ENCODE measurements at regions not wholly inside any gene's neighbourhood (a gene's known extent, or its start where the extent isn't known, plus 50 kb on each side); places are given as distances from the start of the nearest gene placed in this dataset.

- Mint-ChIP-seq H3K9me3 (no peaks in the 10 kb centered on the region), H3K27ac (no peak overlapping the region), H3K27me3 (no peaks in the 10 kb centered on the region), H3K4me1 (no peaks in the 10 kb centered on the region), H3K36me3 (peaks cover 13% of the 10 kb centered on the region), H3K4me3 (no peak overlapping the region)
Measured at GRCh38 chr6:154885214-154885613, 109.9 kb upstream of the TIAM2 start.

DNA sequence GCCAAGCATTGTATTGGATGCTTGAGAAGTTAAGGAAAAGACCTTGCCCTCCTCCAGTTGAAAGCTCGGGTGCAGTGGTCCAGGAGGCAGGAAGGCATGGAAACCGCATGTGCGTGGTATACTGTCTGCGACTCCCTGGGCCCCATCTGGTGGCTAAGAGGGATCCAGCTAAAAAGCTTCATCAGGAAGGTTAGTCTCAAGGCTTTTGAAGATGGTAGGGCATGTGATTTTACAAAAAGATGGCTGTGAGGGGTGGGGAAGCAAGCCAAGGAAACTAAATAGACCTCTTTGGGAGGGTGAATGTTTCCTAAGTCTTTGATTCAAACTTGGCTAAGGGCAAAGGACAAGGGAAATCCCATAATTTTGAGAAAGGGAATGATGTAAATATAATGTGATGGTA lies 109.1 kb upstream of the TIAM2 start:
- Mint-ChIP-seq H3K27ac (no peak overlapping the region), H3K4me3 (no peak overlapping the region), H3K36me3 (peaks cover 13% of the 10 kb centered on the region), H3K9me3 (no peaks in the 10 kb centered on the region), H3K27me3 (no peaks in the 10 kb centered on the region), H3K4me1 (peaks cover 3% of the 10 kb centered on the region)

- Mint-ChIP-seq H3K27me3 (no peaks in the 10 kb centered on the region), H3K9me3 (no peaks in the 10 kb centered on the region), H3K4me1 (peaks cover 3% of the 10 kb centered on the region), H3K4me3 (no peak overlapping the region), H3K36me3 (peaks cover 13% of the 10 kb centered on the region), H3K27ac (no peak overlapping the region)
Measured at GRCh38 chr6:154886471-154886870, 108.6 kb upstream of the TIAM2 start.

DNA sequence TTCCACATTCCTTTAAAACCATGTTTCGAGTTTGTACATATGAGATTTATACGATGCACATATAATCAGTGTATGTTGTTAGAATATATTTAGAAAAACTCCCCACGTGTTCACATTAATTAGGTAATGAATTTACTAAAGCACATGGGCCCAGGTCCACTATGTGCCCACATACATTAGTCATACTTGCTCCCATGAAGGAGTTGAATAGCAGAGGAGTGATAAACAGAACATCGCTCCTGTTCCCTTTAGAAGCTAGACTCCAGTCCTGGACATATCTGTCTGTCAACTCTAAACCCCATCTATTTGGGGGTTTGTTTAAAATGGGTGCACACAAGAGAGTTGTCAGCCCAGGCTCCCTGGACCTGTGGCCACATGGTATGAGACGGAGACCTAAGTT lies 108.1 kb upstream of the TIAM2 start:
- H3K9me3 Mint-ChIP-seq = no peaks in the 10 kb centered on the region
- H3K4me1 Mint-ChIP-seq = peaks cover 3% of the 10 kb centered on the region
- no peaks in the 10 kb centered on the region for H3K27me3 Mint-ChIP-seq
- peaks cover 12% of the 10 kb centered on the region for H3K36me3 Mint-ChIP-seq
- no peak overlapping the region for H3K4me3 Mint-ChIP-seq
- no peak overlapping the region for H3K27ac Mint-ChIP-seq

- peaks cover 6% of the 10 kb centered on the region for H3K36me3 Mint-ChIP-seq
- no peak overlapping the region for H3K27ac Mint-ChIP-seq
- H3K9me3 Mint-ChIP-seq = no peaks in the 10 kb centered on the region
- peaks cover 3% of the 10 kb centered on the region for H3K4me1 Mint-ChIP-seq
- no peak overlapping the region for H3K4me3 Mint-ChIP-seq
- no peaks in the 10 kb centered on the region for H3K27me3 Mint-ChIP-seq
Measured at GRCh38 chr6:154888421-154889295, 106.5 kb upstream of the TIAM2 start.

DNA sequence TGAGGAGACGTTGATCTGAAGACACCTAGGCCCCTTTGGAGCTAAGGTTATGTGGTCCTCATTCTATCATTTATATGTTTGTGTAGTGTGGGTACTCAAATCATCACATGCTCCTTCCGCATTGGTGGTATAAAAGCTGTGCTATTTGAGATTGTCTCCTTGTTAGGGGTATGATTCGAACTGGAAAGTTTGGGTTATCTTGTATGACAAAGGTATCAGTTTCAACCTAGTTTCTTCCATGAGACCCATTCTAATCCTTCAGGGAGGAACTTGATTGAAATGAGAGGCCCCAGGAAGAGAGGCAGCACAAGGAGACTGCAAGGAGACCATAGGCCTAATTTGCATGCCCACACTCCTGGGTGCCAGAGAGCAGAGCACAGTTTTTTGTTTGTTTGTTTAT lies 104.2 kb upstream of the TIAM2 start:
- Mint-ChIP-seq H3K4me3 (no peak overlapping the region), H3K4me1 (peaks cover 3% of the 10 kb centered on the region), H3K27ac (no peak overlapping the region), H3K36me3 (peaks cover 7% of the 10 kb centered on the region), H3K9me3 (no peaks in the 10 kb centered on the region), H3K27me3 (no peaks in the 10 kb centered on the region)

DNA sequence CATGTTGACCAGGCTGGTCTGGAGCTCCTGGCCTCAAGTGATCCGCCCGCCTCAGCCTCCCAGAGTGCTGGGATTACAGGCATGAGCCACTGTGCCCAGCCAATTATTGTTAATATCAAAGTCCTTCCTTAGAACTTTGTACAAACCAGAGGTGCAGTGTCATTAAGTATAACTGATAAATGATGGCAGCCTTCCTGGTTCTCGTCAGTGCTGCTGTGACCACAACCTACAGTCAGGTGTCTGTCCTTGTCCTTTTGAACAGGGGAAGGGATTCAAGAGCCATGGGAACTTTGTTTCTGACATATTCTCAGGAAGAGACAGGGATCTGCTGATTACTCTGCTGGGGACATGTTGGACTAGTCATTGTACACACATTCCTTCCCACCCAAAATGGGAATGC lies 103.2 kb upstream of the TIAM2 start:
- Mint-ChIP-seq H3K27me3 (no peaks in the 10 kb centered on the region), H3K4me1 (peaks cover 3% of the 10 kb centered on the region), H3K4me3 (no peak overlapping the region), H3K36me3 (peaks cover 6% of the 10 kb centered on the region), H3K9me3 (no peaks in the 10 kb centered on the region), H3K27ac (no peak overlapping the region)

- H3K27ac Mint-ChIP-seq = no peak overlapping the region
- no peaks in the 10 kb centered on the region for H3K9me3 Mint-ChIP-seq
- peaks cover 6% of the 10 kb centered on the region for H3K36me3 Mint-ChIP-seq
- H3K4me1 Mint-ChIP-seq = peaks cover 3% of the 10 kb centered on the region
- no peak overlapping the region for H3K4me3 Mint-ChIP-seq
- H3K27me3 Mint-ChIP-seq = no peaks in the 10 kb centered on the region
Measured at GRCh38 chr6:154893917-154894316, 101.2 kb upstream of the TIAM2 start.

GRCh38 chr6:154894902-154895301 lies 100.2 kb upstream of the TIAM2 start:
- peaks cover 3% of the 10 kb centered on the region for H3K4me1 Mint-ChIP-seq
- H3K27ac Mint-ChIP-seq = no peak overlapping the region
- no peaks in the 10 kb centered on the region for H3K27me3 Mint-ChIP-seq
- no peaks in the 10 kb centered on the region for H3K9me3 Mint-ChIP-seq
- peaks cover 6% of the 10 kb centered on the region for H3K36me3 Mint-ChIP-seq
- no peak overlapping the region for H3K4me3 Mint-ChIP-seq

- H3K27me3 Mint-ChIP-seq = no peaks in the 10 kb centered on the region
- H3K36me3 Mint-ChIP-seq = peaks cover 6% of the 10 kb centered on the region
- H3K27ac Mint-ChIP-seq = peak overlapping the region; percentile 51
- no peaks in the 10 kb centered on the region for H3K9me3 Mint-ChIP-seq
- peaks cover 2% of the 10 kb centered on the region for H3K4me1 Mint-ChIP-seq
- no peak overlapping the region for H3K4me3 Mint-ChIP-seq
Measured at GRCh38 chr6:154895841-154896240, 99.3 kb upstream of the TIAM2 start.

DNA sequence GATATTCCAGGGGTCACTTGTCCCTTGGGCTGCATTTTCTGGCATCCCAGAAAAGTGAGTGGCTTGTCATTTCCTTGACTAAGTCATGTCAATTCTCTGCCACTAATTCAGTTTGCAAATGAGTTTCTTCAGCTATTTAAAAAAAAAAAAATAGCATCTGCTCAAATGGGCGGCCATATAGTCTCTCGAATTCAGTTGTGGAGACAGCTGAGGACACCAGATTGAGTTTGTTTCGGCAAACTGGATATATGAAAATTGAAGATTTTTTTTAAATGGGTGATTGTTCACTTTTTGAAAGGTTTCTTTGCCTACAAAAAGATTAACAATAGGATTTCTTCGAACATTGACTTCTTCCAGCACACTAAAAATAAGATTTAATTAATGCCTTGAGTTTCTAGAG lies 96.3 kb upstream of the TIAM2 start:
- Mint-ChIP-seq H3K4me1 (no peaks in the 10 kb centered on the region), H3K27me3 (no peaks in the 10 kb centered on the region), H3K27ac (no peak overlapping the region), H3K36me3 (peaks cover 10% of the 10 kb centered on the region), H3K9me3 (no peaks in the 10 kb centered on the region), H3K4me3 (no peak overlapping the region)

- no peaks in the 10 kb centered on the region for H3K9me3 Mint-ChIP-seq
- no peak overlapping the region for H3K27ac Mint-ChIP-seq
- no peak overlapping the region for H3K4me3 Mint-ChIP-seq
- peaks cover 8% of the 10 kb centered on the region for H3K36me3 Mint-ChIP-seq
- no peaks in the 10 kb centered on the region for H3K27me3 Mint-ChIP-seq
- H3K4me1 Mint-ChIP-seq = no peaks in the 10 kb centered on the region
Measured at GRCh38 chr6:154899824-154900463, 95.2 kb upstream of the TIAM2 start.

- H3K4me1 Mint-ChIP-seq = no peaks in the 10 kb centered on the region
- no peaks in the 10 kb centered on the region for H3K27me3 Mint-ChIP-seq
- no peak overlapping the region for H3K27ac Mint-ChIP-seq
- H3K9me3 Mint-ChIP-seq = no peaks in the 10 kb centered on the region
- H3K36me3 Mint-ChIP-seq = peaks cover 6% of the 10 kb centered on the region
- no peak overlapping the region for H3K4me3 Mint-ChIP-seq
Measured at GRCh38 chr6:154901876-154902552, 93.1 kb upstream of the TIAM2 start.

DNA sequence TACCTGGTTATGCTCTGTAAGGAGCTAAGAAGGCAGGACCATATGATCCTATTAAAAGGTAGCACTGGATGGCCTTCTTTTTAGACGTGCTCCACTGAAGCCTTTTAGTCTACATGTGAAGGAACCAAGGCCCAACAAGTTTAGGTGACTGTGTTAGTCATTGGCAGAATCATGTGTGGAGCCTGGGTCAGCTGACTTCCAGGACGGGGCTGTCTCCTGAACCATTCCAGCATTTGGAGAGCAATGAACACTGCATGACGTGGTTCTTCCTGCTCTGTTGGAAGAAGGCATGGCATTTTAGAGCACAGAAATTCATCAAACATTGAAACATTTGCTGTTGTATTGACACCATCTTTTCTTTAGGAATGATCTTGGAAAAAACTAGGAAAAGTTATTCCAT lies 87.8 kb upstream of the TIAM2 start:
- no peaks in the 10 kb centered on the region for H3K4me1 Mint-ChIP-seq
- no peaks in the 10 kb centered on the region for H3K9me3 Mint-ChIP-seq
- H3K36me3 Mint-ChIP-seq = peaks cover 3% of the 10 kb centered on the region
- no peak overlapping the region for H3K4me3 Mint-ChIP-seq
- no peaks in the 10 kb centered on the region for H3K27me3 Mint-ChIP-seq
- no peak overlapping the region for H3K27ac Mint-ChIP-seq

DNA sequence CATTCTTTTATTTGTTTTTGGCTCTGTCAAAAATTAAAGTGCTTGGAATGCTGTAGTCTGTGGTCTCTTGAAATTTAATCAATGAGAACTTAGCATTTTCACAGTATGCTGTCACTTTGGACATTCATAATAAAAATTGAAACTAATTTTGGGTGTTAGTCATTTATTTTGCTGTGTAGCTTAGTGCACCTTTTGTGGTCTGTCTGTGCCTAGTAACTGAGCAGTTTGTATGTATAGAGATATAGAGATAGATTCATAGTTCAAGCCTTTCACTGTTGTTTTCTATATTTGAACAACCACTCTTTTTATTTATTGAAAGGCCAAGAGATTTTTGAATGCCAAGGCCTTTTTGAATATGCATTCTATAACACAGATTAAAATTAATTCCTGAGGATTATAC lies 86.4 kb upstream of the TIAM2 start:
- H3K4me1 Mint-ChIP-seq = no peaks in the 10 kb centered on the region
- H3K4me3 Mint-ChIP-seq = no peak overlapping the region
- peaks cover 2% of the 10 kb centered on the region for H3K36me3 Mint-ChIP-seq
- H3K27me3 Mint-ChIP-seq = no peaks in the 10 kb centered on the region
- no peak overlapping the region for H3K27ac Mint-ChIP-seq
- H3K9me3 Mint-ChIP-seq = no peaks in the 10 kb centered on the region

- no peak overlapping the region for H3K4me3 Mint-ChIP-seq
- no peak overlapping the region for H3K27ac Mint-ChIP-seq
- H3K4me1 Mint-ChIP-seq = no peaks in the 10 kb centered on the region
- H3K27me3 Mint-ChIP-seq = no peaks in the 10 kb centered on the region
- peaks cover 2% of the 10 kb centered on the region for H3K36me3 Mint-ChIP-seq
- no peaks in the 10 kb centered on the region for H3K9me3 Mint-ChIP-seq
Measured at GRCh38 chr6:154909311-154909710, 85.8 kb upstream of the TIAM2 start.

All from activated naive CD4-positive, alpha-beta T cell treated with anti-CD3 and anti-CD28 coated beads, Interleukin-2, amount 50 U/mL, for 24 hours (primary cell).